ENCODE measurements at regions not wholly inside any gene's neighbourhood (a gene's known extent, or its start where the extent isn't known, plus 50 kb on each side); places are given as distances from the start of the nearest gene placed in this dataset.
A peak's percentile ranks its signal among the peaks of the same experiment; 100 is the strongest.

- no peaks in the 10 kb centered on the region for H3K27me3 Mint-ChIP-seq (ENCODE audit: unreplicated experiment)
- intact Hi-C loops (cut with micrococcal nuclease; ENCODE audit: unreplicated experiment), result loop anchor here (1.0 to 10.0 kb wide), 7 partner anchors 78 to 522 kb away; no protein-coding TSS in a partner anchor
- CTCF ChIA-PET, result interaction anchor here (0.6 to 1.7 kb wide), 9 partner anchors 8 to 221 kb away, joined by 3 to 5 read pairs (median 4); no protein-coding TSS in a partner anchor
- peak overlapping the region; percentile 5 for H3K4me3 Mint-ChIP-seq (ENCODE audit: low read depth, unreplicated experiment)
- peaks cover 38% of the 10 kb centered on the region for H3K36me3 Mint-ChIP-seq (ENCODE audit: insufficient read depth, unreplicated experiment)
- peak; percentile 64 for DNase-seq
- no peak for TF ChIP-seq CTCF (IDR thresholded peaks at IDR 0.05; ENCODE audit: unreplicated experiment)
- H3K4me1 Mint-ChIP-seq (ENCODE audit: low read depth, unreplicated experiment), result peaks cover 72% of the 10 kb centered on the region
- BruUV-seq (replicated peaks), result TSS peak; percentile 60
- H3K27ac Mint-ChIP-seq (ENCODE audit: unreplicated experiment), result peak overlapping the region; percentile 75
- peaks cover 5% of the 10 kb centered on the region for H3K9me3 Mint-ChIP-seq (ENCODE audit: low read depth, unreplicated experiment)
Observed at GRCh38 chr7:46565253-46566096, 644.4 kb upstream of the IGFBP3 start.

GRCh38 chr7:46559194-46559832, 638.2 kb upstream of the IGFBP3 start:
- Mint-ChIP-seq H3K9me3 (ENCODE audit: low read depth, unreplicated experiment) (peaks cover 8% of the 10 kb centered on the region), H3K36me3 (ENCODE audit: insufficient read depth, unreplicated experiment) (peaks cover 14% of the 10 kb centered on the region), H3K27me3 (ENCODE audit: unreplicated experiment) (no peaks in the 10 kb centered on the region), H3K27ac (ENCODE audit: unreplicated experiment) (peak overlapping the region; percentile 96), H3K4me3 (ENCODE audit: low read depth, unreplicated experiment) (no peak overlapping the region), H3K4me1 (ENCODE audit: low read depth, unreplicated experiment) (peaks cover 56% of the 10 kb centered on the region)
- TF ChIP-seq CTCF (IDR thresholded peaks at IDR 0.05; ENCODE audit: unreplicated experiment), result no peak
- CTCF ChIA-PET, result interaction anchor here (0.7 to 1.5 kb wide), 8 partner anchors 9 to 642 kb away, joined by 3 to 7 read pairs (median 4); no protein-coding TSS in a partner anchor
- TSS peak; percentile 79 for BruUV-seq (replicated peaks)
- intact Hi-C loops (cut with micrococcal nuclease; ENCODE audit: unreplicated experiment), result no loop called here
- no peak for DNase-seq

- no peak for TF ChIP-seq CTCF (IDR thresholded peaks at IDR 0.05; ENCODE audit: unreplicated experiment)
- H3K9me3 Mint-ChIP-seq (ENCODE audit: low read depth, unreplicated experiment), result peaks cover 8% of the 10 kb centered on the region
- H3K27ac Mint-ChIP-seq (ENCODE audit: unreplicated experiment), result peak overlapping the region; percentile 96
- no peaks in the 10 kb centered on the region for H3K27me3 Mint-ChIP-seq (ENCODE audit: unreplicated experiment)
- H3K36me3 Mint-ChIP-seq (ENCODE audit: insufficient read depth, unreplicated experiment), result peaks cover 12% of the 10 kb centered on the region
- no peak for DNase-seq
- BruUV-seq (replicated peaks), result no TSS peak
- CTCF ChIA-PET, result interaction anchor here (0.6 to 1.9 kb wide), 11 partner anchors 9 to 641 kb away, joined by 3 to 12 read pairs (median 4); no protein-coding TSS in a partner anchor
- no peak overlapping the region for H3K4me3 Mint-ChIP-seq (ENCODE audit: low read depth, unreplicated experiment)
- intact Hi-C loops (cut with micrococcal nuclease; ENCODE audit: unreplicated experiment), result no loop called here
- H3K4me1 Mint-ChIP-seq (ENCODE audit: low read depth, unreplicated experiment), result peaks cover 62% of the 10 kb centered on the region
Observed at GRCh38 chr7:46558482-46559193, 637.6 kb upstream of the IGFBP3 start.

GRCh38 chr7:46557781-46558180, 636.7 kb upstream of the IGFBP3 start:
- H3K27me3 Mint-ChIP-seq (ENCODE audit: unreplicated experiment), result no peaks in the 10 kb centered on the region
- H3K9me3 Mint-ChIP-seq (ENCODE audit: low read depth, unreplicated experiment), result peaks cover 8% of the 10 kb centered on the region
- peak overlapping the region; percentile 96 for H3K27ac Mint-ChIP-seq (ENCODE audit: unreplicated experiment)
- intact Hi-C loops (cut with micrococcal nuclease; ENCODE audit: unreplicated experiment), result loop anchor here (2.0 kb wide), 1 partner anchor 65 kb away; no protein-coding TSS in a partner anchor
- peak overlapping the region; percentile 28 for H3K4me3 Mint-ChIP-seq (ENCODE audit: low read depth, unreplicated experiment)
- peaks cover 62% of the 10 kb centered on the region for H3K4me1 Mint-ChIP-seq (ENCODE audit: low read depth, unreplicated experiment)
- peaks cover 9% of the 10 kb centered on the region for H3K36me3 Mint-ChIP-seq (ENCODE audit: insufficient read depth, unreplicated experiment)
- TSS peak; percentile 84 for BruUV-seq (replicated peaks)
- CTCF ChIA-PET, result interaction anchor here (0.6 to 1.9 kb wide), 6 partner anchors 8 to 635 kb away, joined by 3 to 12 read pairs (median 4); no protein-coding TSS in a partner anchor
- no peak for DNase-seq
- TF ChIP-seq CTCF (IDR thresholded peaks at IDR 0.05; ENCODE audit: unreplicated experiment), result no peak

Data from Calu3 (cell line).